Mesendoderm (in vitro differentiated cells): ENCODE measurements at regions not wholly inside any gene's neighbourhood (a gene's known extent, or its start where the extent isn't known, plus 50 kb on each side); places are given as distances from the start of the nearest gene placed in this dataset.

Experiments used
- DNase-seq: peaks from one replicate; pipeline ENCODE4 v3.0.0; 2013
- H2AK5ac ChIP-seq: 2 replicates; pipeline ENCODE4 v1.6.1; 2013; ENCODE audit warnings: low read length, inconsistent platforms
- H2BK120ac ChIP-seq: 2 replicates; pipeline ENCODE4 v1.6.1; 2013; ENCODE audit warnings: low read depth, mild to moderate bottlenecking, low read length, moderate library complexity, mixed read lengths
- H2BK15ac ChIP-seq: replicated peaks from 2 replicates; pipeline ENCODE4 v1.6.1; 2013; ENCODE audit warnings: low read depth, mild to moderate bottlenecking, moderate library complexity
- H2BK5ac ChIP-seq: 2 replicates; pipeline ENCODE4 v1.6.1; 2013; ENCODE audit warnings: low read length, inconsistent platforms
- H3K18ac ChIP-seq: 2 replicates; pipeline ENCODE4 v1.6.1; 2013; ENCODE audit warnings: mild to moderate bottlenecking, low read length, mixed read lengths
- H3K23ac ChIP-seq: one replicate; pipeline ENCODE4 v1.6.1; 2013; ENCODE audit warnings: low read length
- H3K27ac ChIP-seq: 2 replicates; pipeline ENCODE4 v1.5.1; 2013; ENCODE audit warnings: low read depth, mild to moderate bottlenecking, inconsistent platforms, low read length, moderate library complexity
- H3K27me3 ChIP-seq: 2 replicates; pipeline ENCODE4 v1.6.1; 2013; ENCODE audit warnings: low read length, control low read depth, mild to moderate bottlenecking, inconsistent platforms; ENCODE audit not compliant: insufficient read depth, poor library complexity
- H3K36me3 ChIP-seq: 2 replicates; pipeline ENCODE4 v1.6.1; 2013; ENCODE audit warnings: low read length, inconsistent platforms; ENCODE audit not compliant: control insufficient read depth, insufficient read depth
- H3K4ac ChIP-seq: one replicate; pipeline ENCODE4 v1.6.1; 2013; ENCODE audit warnings: low read depth, mild to moderate bottlenecking, low read length, moderate library complexity
- H3K4me1 ChIP-seq: 2 replicates; pipeline ENCODE4 v1.6.1; 2013; ENCODE audit warnings: low read depth, low read length, inconsistent platforms; ENCODE audit not compliant: control insufficient read depth
- H3K4me2 ChIP-seq: 2 replicates; pipeline ENCODE4 v1.6.1; 2013; ENCODE audit warnings: low read length
- H3K4me3 ChIP-seq: 2 replicates; pipeline ENCODE4 v1.5.1; 2013; ENCODE audit warnings: mild to moderate bottlenecking, low read length
- H3K56ac ChIP-seq: one replicate; pipeline ENCODE4 v1.6.1; 2013; ENCODE audit warnings: low read length
- H3K79me1 ChIP-seq: 2 replicates; pipeline ENCODE4 v1.6.1; 2013; ENCODE audit warnings: low read length, inconsistent platforms
- H3K79me2 ChIP-seq: 2 replicates; pipeline ENCODE4 v1.6.1; 2013; ENCODE audit warnings: mild to moderate bottlenecking, low read length; ENCODE audit not compliant: control insufficient read depth, insufficient read depth
- H3K9ac ChIP-seq: 2 replicates; pipeline ENCODE4 v1.6.1; 2013; ENCODE audit warnings: low read length, inconsistent platforms
- H4K5ac ChIP-seq: one replicate; pipeline ENCODE4 v1.6.1; 2013; ENCODE audit warnings: low read length
- H4K8ac ChIP-seq: one replicate; pipeline ENCODE4 v1.6.1; 2013; ENCODE audit warnings: low read depth, mild to moderate bottlenecking, control low read depth, low read length, moderate library complexity
- WGBS: extraction: QIAGEN DNeasy Blood & Tissue Kit; methylation state at CpG from one replicate; pipeline ENCODE4 v1.1.7; 2013; ENCODE audit warnings: low lambda C conversion rate, missing lambda C conversion rate; ENCODE audit not compliant: insufficient coverage; ENCODE audit errors: extremely low coverage; 5-methylcytosine and 5-hydroxymethylcytosine counted together

- H3K36me3 ChIP-seq: no peaks in the 10 kb centered on the region
- H3K27ac ChIP-seq: no peak overlapping the region
- H3K79me2 ChIP-seq: no peaks in the 10 kb centered on the region
- H3K4me2 ChIP-seq: no peak overlapping the region
- no peaks in the 10 kb centered on the region for H3K79me1 ChIP-seq
- no peak overlapping the region for H3K23ac ChIP-seq
- no peak overlapping the region for H3K4ac ChIP-seq
- H2BK15ac ChIP-seq: no peak overlapping the region
- H3K4me3 ChIP-seq: no peak overlapping the region
- H3K27me3 ChIP-seq: no peaks in the 10 kb centered on the region
- H3K9ac ChIP-seq: no peak overlapping the region
- no peak overlapping the region for H2BK5ac ChIP-seq
- H4K8ac ChIP-seq: no peak overlapping the region
- H3K18ac ChIP-seq: no peak overlapping the region
- no peaks in the 10 kb centered on the region for H3K4me1 ChIP-seq
- no peak overlapping the region for H2BK120ac ChIP-seq
- no peak overlapping the region for H3K56ac ChIP-seq
- no peak for DNase-seq
- no peak overlapping the region for H2AK5ac ChIP-seq
- no peak overlapping the region for H4K5ac ChIP-seq
Observed at GRCh38 chr18:40450751-40451150, 1504.3 kb upstream of the PIK3C3 start.

GRCh38 chr18:40447820-40448219 lies 1507.2 kb upstream of the PIK3C3 start:
- Histone ChIP-seq H3K79me2 (no peaks in the 10 kb centered on the region), H3K23ac (no peak overlapping the region), H3K27ac (no peak overlapping the region), H3K4me3 (no peak overlapping the region), H3K4ac (no peak overlapping the region), H3K56ac (no peak overlapping the region), H2AK5ac (no peak overlapping the region), H2BK15ac (no peak overlapping the region), H3K18ac (no peak overlapping the region), H3K4me1 (no peaks in the 10 kb centered on the region), H3K36me3 (no peaks in the 10 kb centered on the region), H2BK5ac (no peak overlapping the region), H3K27me3 (no peaks in the 10 kb centered on the region), H2BK120ac (no peak overlapping the region), H4K5ac (no peak overlapping the region), H3K79me1 (no peaks in the 10 kb centered on the region), H4K8ac (no peak overlapping the region), H3K9ac (no peak overlapping the region), H3K4me2 (no peak overlapping the region)
- WGBS: no CpG with 5 or more reads among the region's 1 CpG
- no peak for DNase-seq

- no peak overlapping the region for H3K23ac ChIP-seq
- no peak for DNase-seq
- H3K79me1 ChIP-seq: no peaks in the 10 kb centered on the region
- H2BK15ac ChIP-seq: no peak overlapping the region
- no peaks in the 10 kb centered on the region for H3K36me3 ChIP-seq
- no peak overlapping the region for H3K56ac ChIP-seq
- H2BK5ac ChIP-seq: no peak overlapping the region
- no peaks in the 10 kb centered on the region for H3K27me3 ChIP-seq
- WGBS: no CpG with 5 or more reads among the region's 7 CpGs
- H2BK120ac ChIP-seq: no peak overlapping the region
- no peak overlapping the region for H4K8ac ChIP-seq
- H3K18ac ChIP-seq: no peak overlapping the region
- no peak overlapping the region for H2AK5ac ChIP-seq
- H3K4me1 ChIP-seq: no peaks in the 10 kb centered on the region
- H3K4ac ChIP-seq: no peak overlapping the region
- no peak overlapping the region for H3K4me2 ChIP-seq
- no peak overlapping the region for H3K27ac ChIP-seq
- no peaks in the 10 kb centered on the region for H3K79me2 ChIP-seq
- H4K5ac ChIP-seq: no peak overlapping the region
- no peak overlapping the region for H3K4me3 ChIP-seq
- H3K9ac ChIP-seq: no peak overlapping the region
Observed at GRCh38 chr18:40440088-40440487, 1514.9 kb upstream of the PIK3C3 start.

- no peak overlapping the region for H3K4me2 ChIP-seq
- H3K27me3 ChIP-seq: no peaks in the 10 kb centered on the region
- DNase-seq: peak; percentile 12
- no peak overlapping the region for H3K4me3 ChIP-seq
- H3K4ac ChIP-seq: no peak overlapping the region
- no peak overlapping the region for H3K23ac ChIP-seq
- no peak overlapping the region for H3K18ac ChIP-seq
- H2BK5ac ChIP-seq: no peak overlapping the region
- H2BK120ac ChIP-seq: no peak overlapping the region
- H4K5ac ChIP-seq: no peak overlapping the region
- H4K8ac ChIP-seq: no peak overlapping the region
- H3K4me1 ChIP-seq: no peaks in the 10 kb centered on the region
- no peaks in the 10 kb centered on the region for H3K79me2 ChIP-seq
- H3K36me3 ChIP-seq: no peaks in the 10 kb centered on the region
- H2BK15ac ChIP-seq: no peak overlapping the region
- H3K9ac ChIP-seq: no peak overlapping the region
- no peak overlapping the region for H3K27ac ChIP-seq
- no peak overlapping the region for H2AK5ac ChIP-seq
- no CpG with 5 or more reads among the region's 3 CpGs for WGBS
- H3K79me1 ChIP-seq: no peaks in the 10 kb centered on the region
- H3K56ac ChIP-seq: no peak overlapping the region
Observed at GRCh38 chr18:40437517-40437916, 1517.5 kb upstream of the PIK3C3 start.

GRCh38 chr18:40431071-40431985 lies 1523.7 kb upstream of the PIK3C3 start:
- Histone ChIP-seq H3K4ac (no peak overlapping the region), H3K4me1 (no peaks in the 10 kb centered on the region), H3K36me3 (no peaks in the 10 kb centered on the region), H2AK5ac (no peak overlapping the region), H3K18ac (no peak overlapping the region), H2BK15ac (no peak overlapping the region), H4K5ac (no peak overlapping the region), H3K23ac (no peak overlapping the region), H2BK5ac (no peak overlapping the region), H3K79me2 (no peaks in the 10 kb centered on the region), H3K56ac (no peak overlapping the region), H3K27ac (no peak overlapping the region), H2BK120ac (no peak overlapping the region), H3K27me3 (no peaks in the 10 kb centered on the region), H4K8ac (no peak overlapping the region), H3K4me3 (no peak overlapping the region), H3K9ac (no peak overlapping the region), H3K79me1 (no peaks in the 10 kb centered on the region), H3K4me2 (no peak overlapping the region)
- WGBS: no CpG with 5 or more reads among the region's 6 CpGs
- DNase-seq: no peak

- DNase-seq: no peak
- Histone ChIP-seq H4K5ac (no peak overlapping the region), H3K4me1 (no peaks in the 10 kb centered on the region), H3K56ac (no peak overlapping the region), H3K79me2 (no peaks in the 10 kb centered on the region), H3K4me2 (no peak overlapping the region), H3K9ac (no peak overlapping the region), H3K36me3 (no peaks in the 10 kb centered on the region), H3K27ac (no peak overlapping the region), H2BK5ac (no peak overlapping the region), H3K4me3 (no peak overlapping the region), H3K27me3 (no peaks in the 10 kb centered on the region), H2BK120ac (no peak overlapping the region), H3K79me1 (no peaks in the 10 kb centered on the region), H3K18ac (no peak overlapping the region), H3K23ac (no peak overlapping the region), H2AK5ac (no peak overlapping the region), H4K8ac (no peak overlapping the region), H2BK15ac (no peak overlapping the region), H3K4ac (no peak overlapping the region)
- WGBS: no CpG with 5 or more reads among the region's 2 CpGs
Observed at GRCh38 chr18:40423291-40423690, 1531.7 kb upstream of the PIK3C3 start.
